ENCODE measurements at regions not wholly inside any gene's neighbourhood (a gene's known extent, or its start where the extent isn't known, plus 50 kb on each side); places are given as distances from the start of the nearest gene placed in this dataset.

- TF ChIP-seq EZH2phosphoT487 (IDR thresholded peaks at IDR 0.05; ENCODE audit: borderline replicate concordance) (no peak), CTCF (conservative IDR thresholded peaks at IDR 0.05; ENCODE audit: low read length) (no peak)
- no peak overlapping the region for H3K4me3 ChIP-seq (ENCODE audit: low read length, poor library complexity, severe bottlenecking)
- no peak overlapping the region for H2AFZ ChIP-seq (ENCODE audit: low read length)
- H3K27me3 ChIP-seq (ENCODE audit: insufficient read depth, low read length, poor library complexity, severe bottlenecking): no peaks in the 10 kb centered on the region
- H3K36me3 ChIP-seq (ENCODE audit: insufficient read depth, low read length): no peaks in the 10 kb centered on the region
- no peak overlapping the region for H3K4me2 ChIP-seq (ENCODE audit: low read depth, low read length, poor library complexity, severe bottlenecking)
- no peaks in the 10 kb centered on the region for H3K9me3 ChIP-seq (ENCODE audit: insufficient read depth, low read depth, low read length)
- H3K4me1 ChIP-seq (ENCODE audit: insufficient read depth, low read length, poor library complexity, severe bottlenecking): no peaks in the 10 kb centered on the region
- no peaks in the 10 kb centered on the region for H3K79me2 ChIP-seq (ENCODE audit: insufficient read depth, low read length)
- no peak overlapping the region for H3K9ac ChIP-seq (ENCODE audit: low read depth, low read length, poor library complexity, severe bottlenecking)
- no peaks in the 10 kb centered on the region for H3F3A ChIP-seq (ENCODE audit: low read depth)
- no peaks in the 10 kb centered on the region for H4K20me1 ChIP-seq (ENCODE audit: insufficient read depth, low read length, poor library complexity, severe bottlenecking)
- no peaks in the 10 kb centered on the region for H3K9me2 ChIP-seq (replicated peaks; ENCODE audit: low read depth, low read length)
Measured at GRCh38 chr16:50460538-50461399, 87.4 kb upstream of the NKD1 start.

- no peaks in the 10 kb centered on the region for H3K36me3 ChIP-seq (ENCODE audit: insufficient read depth, low read length)
- no peak overlapping the region for H2AFZ ChIP-seq (ENCODE audit: low read length)
- H3K9ac ChIP-seq (ENCODE audit: low read depth, low read length, poor library complexity, severe bottlenecking): no peak overlapping the region
- no peaks in the 10 kb centered on the region for H3K79me2 ChIP-seq (ENCODE audit: insufficient read depth, low read length)
- no peaks in the 10 kb centered on the region for H3F3A ChIP-seq (ENCODE audit: low read depth)
- no peaks in the 10 kb centered on the region for H3K27me3 ChIP-seq (ENCODE audit: insufficient read depth, low read length, poor library complexity, severe bottlenecking)
- no peaks in the 10 kb centered on the region for H3K4me1 ChIP-seq (ENCODE audit: insufficient read depth, low read length, poor library complexity, severe bottlenecking)
- H3K4me2 ChIP-seq (ENCODE audit: low read depth, low read length, poor library complexity, severe bottlenecking): no peak overlapping the region
- TF ChIP-seq EZH2phosphoT487 (IDR thresholded peaks at IDR 0.05; ENCODE audit: borderline replicate concordance) (no peak), CTCF (conservative IDR thresholded peaks at IDR 0.05; ENCODE audit: low read length) (no peak)
- H4K20me1 ChIP-seq (ENCODE audit: insufficient read depth, low read length, poor library complexity, severe bottlenecking): no peaks in the 10 kb centered on the region
- H3K9me3 ChIP-seq (ENCODE audit: insufficient read depth, low read depth, low read length): no peaks in the 10 kb centered on the region
- no peak overlapping the region for H3K4me3 ChIP-seq (ENCODE audit: low read length, poor library complexity, severe bottlenecking)
- H3K9me2 ChIP-seq (replicated peaks; ENCODE audit: low read depth, low read length): no peaks in the 10 kb centered on the region
Measured at GRCh38 chr16:50459496-50460080, 88.6 kb upstream of the NKD1 start.

- H3K9ac ChIP-seq (ENCODE audit: low read depth, low read length, poor library complexity, severe bottlenecking): no peak overlapping the region
- H3F3A ChIP-seq (ENCODE audit: low read depth): no peaks in the 10 kb centered on the region
- H3K9me3 ChIP-seq (ENCODE audit: insufficient read depth, low read depth, low read length): no peaks in the 10 kb centered on the region
- H3K4me1 ChIP-seq (ENCODE audit: insufficient read depth, low read length, poor library complexity, severe bottlenecking): no peaks in the 10 kb centered on the region
- no peak overlapping the region for H3K4me2 ChIP-seq (ENCODE audit: low read depth, low read length, poor library complexity, severe bottlenecking)
- H2AFZ ChIP-seq (ENCODE audit: low read length): no peak overlapping the region
- no peaks in the 10 kb centered on the region for H3K27me3 ChIP-seq (ENCODE audit: insufficient read depth, low read length, poor library complexity, severe bottlenecking)
- H3K36me3 ChIP-seq (ENCODE audit: insufficient read depth, low read length): no peaks in the 10 kb centered on the region
- H3K4me3 ChIP-seq (ENCODE audit: low read length, poor library complexity, severe bottlenecking): no peak overlapping the region
- no peaks in the 10 kb centered on the region for H3K79me2 ChIP-seq (ENCODE audit: insufficient read depth, low read length)
- H4K20me1 ChIP-seq (ENCODE audit: insufficient read depth, low read length, poor library complexity, severe bottlenecking): no peaks in the 10 kb centered on the region
- TF ChIP-seq EZH2phosphoT487 (IDR thresholded peaks at IDR 0.05; ENCODE audit: borderline replicate concordance): no peak
- no peaks in the 10 kb centered on the region for H3K9me2 ChIP-seq (replicated peaks; ENCODE audit: low read depth, low read length)
Measured at GRCh38 chr16:50458667-50459495, 89.3 kb upstream of the NKD1 start.
